ENCODE measurements at regions not wholly inside any gene's neighbourhood (a gene's known extent, or its start where the extent isn't known, plus 50 kb on each side); places are given as distances from the start of the nearest gene placed in this dataset.

GRCh38 chr1:87219141-87219540 lies 109.5 kb upstream of the LMO4 start:
- ChIA-PET CTCF (ENCODE audit: partially characterized antibody) (interaction anchor here (0.6 kb wide), 1 partner anchor 742 kb away, joined by 3 read pairs; no protein-coding TSS in a partner anchor), POLR2A (ENCODE audit: partially characterized antibody) (no interaction called here)
- Histone ChIP-seq H3K18ac (ENCODE audit: extremely low read depth, low read length) (no peak overlapping the region), H3K14ac (ENCODE audit: insufficient read length) (no peak overlapping the region), H4K91ac (replicated peaks; ENCODE audit: insufficient read length, low read length) (no peak overlapping the region), H3K27ac (ENCODE audit: low read depth, low read length) (no peak overlapping the region), H3K9me3 (ENCODE audit: insufficient read depth in 2 of 2, low read depth in 1 of 2, low read length in 1 of 2) (peaks cover 6 to 7% of the 10 kb centered on the region in 2 experiments; a peak in 2 of 4 replicates), H3K79me2 (ENCODE audit: control insufficient read depth in 1 of 2, insufficient read depth in 2 of 2, low read length in 2 of 2) (no peaks in the 10 kb centered on the region), H2BK5ac (ENCODE audit: low read depth, low read length) (no peak overlapping the region), H3K4me1 (replicated peaks in 1 of 4; ENCODE audit: control insufficient read depth in 3 of 4, insufficient read depth in 4 of 4, low read length in 3 of 4) (no peaks in the 10 kb centered on the region), H2AK5ac (ENCODE audit: low read depth, low read length) (no peak overlapping the region), H3K4ac (replicated peaks; ENCODE audit: insufficient read length, low read depth, low read length) (no peak overlapping the region), H3K23ac (ENCODE audit: insufficient read length) (no peak overlapping the region), H3K36me3 (ENCODE audit: control insufficient read depth in 2 of 4, insufficient read depth in 4 of 4, low read length in 3 of 4) (no peaks in the 10 kb centered on the region), H4K5ac (ENCODE audit: insufficient read length, low read depth, low read length) (no peak overlapping the region), H2BK120ac (replicated peaks; ENCODE audit: low read depth, low read length) (no peak overlapping the region), H2AFZ (ENCODE audit: low read length) (peak overlapping the region; percentile 58), H3K79me1 (ENCODE audit: low read depth, low read length) (no peaks in the 10 kb centered on the region), H2BK12ac (ENCODE audit: low read depth, low read length) (no peak overlapping the region), H3K4me2 (ENCODE audit: insufficient read depth in 1 of 2, low read depth in 2 of 2, low read length in 2 of 2) (no peak overlapping the region), H3K23me2 (ENCODE audit: low read depth, low read length) (no peaks in the 10 kb centered on the region), H4K8ac (ENCODE audit: extremely low read depth, insufficient read depth, low read length) (no peak overlapping the region), H4K20me1 (replicated peaks in 1 of 2; ENCODE audit: control insufficient read depth in 1 of 2, insufficient read depth in 2 of 2, low read length in 2 of 2) (no peaks in the 10 kb centered on the region), H2BK20ac (ENCODE audit: low read length) (no peak overlapping the region), H3K56ac (replicated peaks; ENCODE audit: insufficient read length, low read depth, low read length) (no peak overlapping the region), H2BK15ac (ENCODE audit: low read length) (no peak overlapping the region), H3K27me3 (replicated peaks in 1 of 4; ENCODE audit: control insufficient read depth in 3 of 4, extremely low read depth in 1 of 4, insufficient read depth in 3 of 4, low read length in 3 of 4) (no peaks in the 10 kb centered on the region), H3K9ac (replicated peaks in 1 of 4; ENCODE audit: extremely low read depth in 1 of 4, low read depth in 3 of 4, low read length in 3 of 4) (no peak overlapping the region), H3K4me3 (ENCODE audit: extremely low read depth in 1 of 4, insufficient read depth in 2 of 4, low read depth in 3 of 4, low read length in 4 of 4) (no peak overlapping the region)
- DNase-seq (ENCODE audit: low read depth in 1 of 2, low spot score in 2 of 2) (no peak), FAIRE-seq (no peak)
- no peak for TF ChIP-seq HDAC6 (IDR thresholded peaks at IDR 0.05; ENCODE audit: low read depth, low read length)
- no peak for TF ChIP-seq CTBP2 (IDR thresholded peaks at IDR 0.05; ENCODE audit: borderline replicate concordance, insufficient read depth, insufficient read length, low read length)
- TF ChIP-seq PHF8 (conservative IDR thresholded peaks at IDR 0.05; ENCODE audit: low read depth, low read length), result no peak
- TF ChIP-seq RAD21 (IDR thresholded peaks at IDR 0.05 in 1 of 2, conservative IDR thresholded peaks at IDR 0.05 in 1 of 2; ENCODE audit: low read depth in 2 of 2, low read length in 2 of 2), result no peak
- no peak for TF ChIP-seq USF2 (IDR thresholded peaks at IDR 0.05; ENCODE audit: low read length)
- no peak for TF ChIP-seq ZNF274 (IDR thresholded peaks at IDR 0.05; ENCODE audit: borderline replicate concordance, extremely low read depth, low read length)
- no peak for TF ChIP-seq RFX5 (IDR thresholded peaks at IDR 0.05; ENCODE audit: borderline replicate concordance, low read depth, low read length)
- TF ChIP-seq CBX8 (IDR thresholded peaks at IDR 0.05; ENCODE audit: borderline replicate concordance, low read depth, low read length), result no peak
- no peak for TF ChIP-seq KDM1A (IDR thresholded peaks at IDR 0.05; ENCODE audit: borderline replicate concordance, low read length)
- WGBS, 2 experiments (ENCODE audit: extremely low coverage in 1 of 2, insufficient coverage in 1 of 2, insufficient read length in 1 of 2, insufficient replicate concordance in 2 of 2, low coverage in 1 of 2, low lambda C conversion rate in 2 of 2, missing lambda C conversion rate in 1 of 2), result 59% methylated on average over 1 of the region's 1 CpG; no CpG with 5 or more reads in 1 of the 2 experiments
